ENCODE measurements at regions not wholly inside any gene's neighbourhood (a gene's known extent, or its start where the extent isn't known, plus 50 kb on each side); places are given as distances from the start of the nearest gene placed in this dataset.

- no peak for DNase-seq (ENCODE audit: low read depth)
- no peak for TF ChIP-seq CTCF (IDR thresholded peaks at IDR 0.05; ENCODE audit: control insufficient read depth, extremely low read depth, insufficient read depth)
- H3K4me3 ChIP-seq (ENCODE audit: low read depth, low read length) = no peak overlapping the region
Observed at GRCh38 chr10:21238044-21238443, 287.4 kb downstream of the SKIDA1 start.

GRCh38 chr10:21234761-21235160 lies 290.7 kb downstream of the SKIDA1 start:
- TF ChIP-seq CTCF (IDR thresholded peaks at IDR 0.05; ENCODE audit: control insufficient read depth, extremely low read depth, insufficient read depth) = no peak
- DNase-seq (ENCODE audit: low read depth) = no peak
- no peak overlapping the region for H3K4me3 ChIP-seq (ENCODE audit: low read depth, low read length)

- no peak for DNase-seq (ENCODE audit: low read depth)
- TF ChIP-seq CTCF (IDR thresholded peaks at IDR 0.05; ENCODE audit: control insufficient read depth, extremely low read depth, insufficient read depth) = no peak
- H3K4me3 ChIP-seq (ENCODE audit: low read depth, low read length) = no peak overlapping the region
Observed at GRCh38 chr10:21230219-21230618, 295.3 kb downstream of the SKIDA1 start.

- TF ChIP-seq CTCF (IDR thresholded peaks at IDR 0.05; ENCODE audit: control insufficient read depth, extremely low read depth, insufficient read depth) = no peak
- no peak overlapping the region for H3K4me3 ChIP-seq (ENCODE audit: low read depth, low read length)
- DNase-seq (ENCODE audit: low read depth) = no peak
Observed at GRCh38 chr10:21217748-21218367, 307.6 kb downstream of the SKIDA1 start.

GRCh38 chr10:21217107-21217506 lies 308.4 kb downstream of the SKIDA1 start:
- no peak for DNase-seq (ENCODE audit: low read depth)
- no peak for TF ChIP-seq CTCF (IDR thresholded peaks at IDR 0.05; ENCODE audit: control insufficient read depth, extremely low read depth, insufficient read depth)
- no peak overlapping the region for H3K4me3 ChIP-seq (ENCODE audit: low read depth, low read length)

- H3K4me3 ChIP-seq (ENCODE audit: low read depth, low read length) = no peak overlapping the region
- DNase-seq (ENCODE audit: low read depth) = no peak
- TF ChIP-seq CTCF (IDR thresholded peaks at IDR 0.05; ENCODE audit: control insufficient read depth, extremely low read depth, insufficient read depth) = no peak
Observed at GRCh38 chr10:21214329-21214728, 311.2 kb downstream of the SKIDA1 start.

GRCh38 chr10:21213381-21213780 lies 312.1 kb downstream of the SKIDA1 start:
- TF ChIP-seq CTCF (IDR thresholded peaks at IDR 0.05; ENCODE audit: control insufficient read depth, extremely low read depth, insufficient read depth) = no peak
- H3K4me3 ChIP-seq (ENCODE audit: low read depth, low read length) = no peak overlapping the region
- no peak for DNase-seq (ENCODE audit: low read depth)
